PC-3 (cell line): ENCODE measurements at regions not wholly inside any gene's neighbourhood (a gene's known extent, or its start where the extent isn't known, plus 50 kb on each side); places are given as distances from the start of the nearest gene placed in this dataset.
A peak's percentile ranks its signal among the peaks of the same experiment; 100 is the strongest.

Source experiments
- CTCF ChIP-seq: fragments of 300-600 bp; sonication (generic); conservative IDR thresholded peaks from 2 replicates; pipeline ENCODE4 v1.5.1; 2017; ENCODE audit warnings: antibody characterized with exemption, low read depth, mild to moderate bottlenecking, low read length
- EZH2 ChIP-seq: fragments of 300-600 bp; sonication (generic); IDR thresholded peaks from one replicate; pipeline ENCODE4 v1.6.1; 2017; ENCODE audit warnings: antibody characterized with exemption, mild to moderate bottlenecking, low read length; ENCODE audit not compliant: unreplicated experiment
- EZH2phosphoT487 ChIP-seq: fragments of 300-600 bp; sonication (generic); IDR thresholded peaks from 2 replicates; pipeline ENCODE4 v1.6.1; 2018; ENCODE audit warnings: mild to moderate bottlenecking, antibody characterized with exemption, low read length, borderline replicate concordance

- TF ChIP-seq CTCF = peak; percentile 91
- TF ChIP-seq EZH2 = no peak
- TF ChIP-seq EZH2phosphoT487 = no peak
These were observed 171.1 kb upstream of the CCDC54 start for GRCh38 chr3:107206141-107206540.
